Keratinocyte (primary cell): ENCODE measurements at regions not wholly inside any gene's neighbourhood (a gene's known extent, or its start where the extent isn't known, plus 50 kb on each side); places are given as distances from the start of the nearest gene placed in this dataset.

Source experiments
- CTCF ChIP-seq, 3 experiments: IDR thresholded peaks in 1 of 3; conservative IDR thresholded peaks in 1 of 3; optimal IDR thresholded peaks in 1 of 3; 2 replicates in 2 of 3; 3 replicates in 1 of 3; pipeline versions ENCODE3 to v1.5.1; 2011; ENCODE audit warnings: low read length in 3 of 3, mild to moderate bottlenecking in 3 of 3, moderate library complexity in 2 of 3, control low read depth in 1 of 3, inconsistent platforms in 1 of 3; ENCODE audit not compliant: insufficient read depth in 2 of 3; ENCODE audit errors: extremely low read depth in 1 of 3
- EZH2 ChIP-seq: IDR thresholded peaks from one replicate; pipeline ENCODE4 v1.6.1; 2012; ENCODE audit warnings: inconsistent platforms, mild to moderate bottlenecking, low read length, moderate library complexity

DNA sequence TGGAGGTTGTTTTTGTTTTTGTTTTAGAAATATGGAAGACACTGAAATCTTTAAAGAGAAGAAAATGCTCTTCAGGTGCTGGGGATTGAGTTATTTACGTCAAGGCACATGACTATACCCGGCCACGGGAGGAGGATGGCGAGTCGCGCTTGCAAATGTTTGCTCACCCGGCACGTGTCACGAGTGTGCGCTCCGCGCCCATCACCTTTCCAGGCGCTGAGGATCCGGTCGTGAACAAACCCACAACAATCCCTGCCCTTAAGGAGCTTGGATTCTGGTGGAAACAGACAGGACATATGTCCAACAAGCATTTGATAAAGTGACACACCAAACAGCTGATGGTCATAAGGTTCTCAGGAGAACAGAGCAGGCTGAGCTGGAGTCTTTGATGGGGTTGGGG lies 715.5 kb downstream of the BRD1 start:
- TF ChIP-seq CTCF (optimal IDR thresholded peaks at IDR 0.05 in 1 of 3, IDR thresholded peaks at IDR 0.05 in 1 of 3, conservative IDR thresholded peaks at IDR 0.05 in 1 of 3; ENCODE audit: extremely low read depth in 1 of 3, insufficient read depth in 2 of 3, low read length in 3 of 3) (no peak), EZH2 (no peak)
